ENCODE measurements at regions not wholly inside any gene's neighbourhood (a gene's known extent, or its start where the extent isn't known, plus 50 kb on each side); places are given as distances from the start of the nearest gene placed in this dataset.

- no peaks in the 10 kb centered on the region for H3K9me3 ChIP-seq (ENCODE audit: control insufficient read depth in 2 of 2, low read length in 2 of 2)
- H3K36me3 ChIP-seq (ENCODE audit: control insufficient read depth in 2 of 2, insufficient read depth in 2 of 2, low read length in 2 of 2), result no peaks in the 10 kb centered on the region
- no peaks in the 10 kb centered on the region for H3K4me1 ChIP-seq (ENCODE audit: control insufficient read depth, insufficient read depth, low read length)
- H3K27me3 ChIP-seq (ENCODE audit: control insufficient read depth in 1 of 2, insufficient read depth in 2 of 2, low read length in 2 of 2), result no peaks in the 10 kb centered on the region
- no peak overlapping the region for H3K4me3 ChIP-seq (ENCODE audit: low read length in 2 of 2)
- no peak overlapping the region for H3K27ac ChIP-seq (ENCODE audit: low read length)
- no peak overlapping the region for H3K9ac ChIP-seq (ENCODE audit: low read length in 2 of 2)
Measured at GRCh38 chr5:74231697-74232096, 408.8 kb downstream of the ENC1 start.

DNA sequence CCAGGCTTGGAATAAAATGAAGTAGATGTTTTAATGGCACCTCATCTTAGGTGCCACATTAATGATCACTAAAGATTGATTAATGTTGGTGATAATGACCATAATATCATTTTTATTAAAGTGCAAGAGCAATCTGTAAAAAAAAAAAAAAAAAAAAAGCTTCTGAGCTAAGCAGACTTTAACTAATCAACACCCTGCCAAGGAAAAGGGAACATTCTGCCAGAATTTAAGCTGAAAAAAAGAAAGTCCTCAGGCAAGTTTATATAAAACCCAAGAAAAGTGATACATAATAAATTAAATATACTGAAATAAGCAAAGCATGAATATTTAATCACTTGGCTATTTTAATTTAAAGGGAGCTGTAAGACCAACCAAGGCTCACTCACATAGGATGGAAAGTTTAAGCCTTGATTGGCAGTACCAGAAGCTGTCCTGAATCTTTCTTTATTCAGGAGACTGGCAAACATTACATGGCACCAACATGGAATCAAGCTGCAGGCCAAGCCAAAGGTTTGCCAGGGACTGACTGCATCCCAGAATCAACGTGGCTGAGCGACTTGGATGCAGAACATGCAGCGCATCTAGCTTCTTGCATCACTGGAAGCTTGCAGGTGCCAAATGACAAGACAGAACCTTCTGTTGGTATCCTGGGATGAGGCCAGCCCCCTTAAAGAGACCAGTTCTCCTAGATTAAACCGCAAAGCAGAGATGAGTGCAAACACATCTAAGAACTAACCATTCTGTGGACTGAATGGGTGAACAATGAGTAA lies 413.6 kb downstream of the ENC1 start:
- Histone ChIP-seq H3K9ac (ENCODE audit: low read length in 2 of 2) (no peak overlapping the region), H3K4me1 (ENCODE audit: control insufficient read depth, insufficient read depth, low read length) (no peaks in the 10 kb centered on the region), H3K27me3 (ENCODE audit: control insufficient read depth in 1 of 2, insufficient read depth in 2 of 2, low read length in 2 of 2) (no peaks in the 10 kb centered on the region), H3K4me3 (ENCODE audit: low read length in 2 of 2) (no peak overlapping the region), H3K27ac (ENCODE audit: low read length) (no peak overlapping the region), H3K9me3 (ENCODE audit: control insufficient read depth in 2 of 2, low read length in 2 of 2) (peaks cover 0 to 4% of the 10 kb centered on the region in 2 donors), H3K36me3 (ENCODE audit: control insufficient read depth in 2 of 2, insufficient read depth in 2 of 2, low read length in 2 of 2) (no peaks in the 10 kb centered on the region)

DNA sequence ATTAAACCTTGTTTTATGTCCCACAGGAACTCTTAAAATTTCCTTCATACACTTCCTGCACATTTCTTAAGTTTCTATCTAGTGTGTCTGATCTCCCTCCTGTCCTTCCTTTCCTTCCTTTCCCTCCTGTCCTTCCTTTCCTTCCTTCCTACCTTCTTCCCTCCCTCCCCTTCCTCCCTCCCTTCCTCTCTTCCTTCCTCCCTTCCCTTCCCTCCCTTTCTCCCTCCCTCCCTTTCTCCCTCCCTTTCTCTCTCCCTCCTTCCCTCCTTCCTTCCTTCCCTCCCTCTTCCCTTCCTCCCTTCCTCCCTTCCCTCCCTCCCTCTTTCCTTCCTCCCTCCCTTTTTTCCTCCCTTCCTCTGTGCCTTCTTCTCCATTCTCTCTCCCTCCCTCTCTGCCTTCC lies 414.9 kb downstream of the ENC1 start:
- H3K9me3 ChIP-seq (ENCODE audit: control insufficient read depth in 2 of 2, low read length in 2 of 2), result peaks cover 0 to 4% of the 10 kb centered on the region in 2 donors
- H3K4me1 ChIP-seq (ENCODE audit: control insufficient read depth, insufficient read depth, low read length), result no peaks in the 10 kb centered on the region
- H3K9ac ChIP-seq (ENCODE audit: low read length in 2 of 2), result no peak overlapping the region
- H3K4me3 ChIP-seq (ENCODE audit: low read length in 2 of 2), result no peak overlapping the region
- no peaks in the 10 kb centered on the region for H3K27me3 ChIP-seq (ENCODE audit: control insufficient read depth in 1 of 2, insufficient read depth in 2 of 2, low read length in 2 of 2)
- no peaks in the 10 kb centered on the region for H3K36me3 ChIP-seq (ENCODE audit: control insufficient read depth in 2 of 2, insufficient read depth in 2 of 2, low read length in 2 of 2)
- no peak overlapping the region for H3K27ac ChIP-seq (ENCODE audit: low read length)

GRCh38 chr5:74224331-74224730 lies 416.2 kb downstream of the ENC1 start:
- Histone ChIP-seq H3K9me3 (ENCODE audit: control insufficient read depth in 2 of 2, low read length in 2 of 2) (peaks cover 0 to 4% of the 10 kb centered on the region in 2 donors), H3K9ac (ENCODE audit: low read length in 2 of 2) (no peak overlapping the region), H3K4me1 (ENCODE audit: control insufficient read depth, insufficient read depth, low read length) (no peaks in the 10 kb centered on the region), H3K27ac (ENCODE audit: low read length) (no peak overlapping the region), H3K36me3 (ENCODE audit: control insufficient read depth in 2 of 2, insufficient read depth in 2 of 2, low read length in 2 of 2) (no peaks in the 10 kb centered on the region), H3K4me3 (ENCODE audit: low read length in 2 of 2) (no peak overlapping the region), H3K27me3 (ENCODE audit: control insufficient read depth in 1 of 2, insufficient read depth in 2 of 2, low read length in 2 of 2) (no peaks in the 10 kb centered on the region)

- H3K27ac ChIP-seq (ENCODE audit: low read length), result no peak overlapping the region
- H3K36me3 ChIP-seq (ENCODE audit: control insufficient read depth in 2 of 2, insufficient read depth in 2 of 2, low read length in 2 of 2), result no peaks in the 10 kb centered on the region
- H3K4me3 ChIP-seq (ENCODE audit: low read length in 2 of 2), result no peak overlapping the region
- no peaks in the 10 kb centered on the region for H3K4me1 ChIP-seq (ENCODE audit: control insufficient read depth, insufficient read depth, low read length)
- H3K9ac ChIP-seq (ENCODE audit: low read length in 2 of 2), result no peak overlapping the region
- H3K9me3 ChIP-seq (ENCODE audit: control insufficient read depth in 2 of 2, low read length in 2 of 2), result peaks cover 0 to 4% of the 10 kb centered on the region in 2 donors
- no peaks in the 10 kb centered on the region for H3K27me3 ChIP-seq (ENCODE audit: control insufficient read depth in 1 of 2, insufficient read depth in 2 of 2, low read length in 2 of 2)
Measured at GRCh38 chr5:74222806-74223205, 417.7 kb downstream of the ENC1 start.

DNA sequence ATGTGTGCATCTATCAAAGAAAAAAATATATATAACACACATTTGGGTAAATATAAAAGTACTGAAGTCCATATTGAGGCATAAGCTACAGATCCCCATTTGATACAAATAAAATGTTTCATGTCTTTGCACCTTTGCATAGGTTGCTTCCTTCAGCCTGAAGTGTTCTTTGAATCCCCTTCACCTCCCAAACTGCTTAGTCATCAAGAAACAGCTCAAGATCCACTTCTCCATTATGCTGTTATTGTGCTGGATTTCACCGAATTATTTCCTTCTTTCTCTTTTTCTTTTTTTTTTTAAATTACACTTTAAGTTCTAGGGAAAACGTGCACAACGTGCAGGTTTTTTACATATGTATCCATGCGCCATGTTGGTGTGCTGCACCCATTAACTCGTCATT lies 419.1 kb downstream of the ENC1 start:
- Histone ChIP-seq H3K4me3 (ENCODE audit: low read length in 2 of 2) (no peak overlapping the region), H3K4me1 (ENCODE audit: control insufficient read depth, insufficient read depth, low read length) (no peaks in the 10 kb centered on the region), H3K36me3 (ENCODE audit: control insufficient read depth in 2 of 2, insufficient read depth in 2 of 2, low read length in 2 of 2) (no peaks in the 10 kb centered on the region), H3K27ac (ENCODE audit: low read length) (no peak overlapping the region), H3K27me3 (ENCODE audit: control insufficient read depth in 1 of 2, insufficient read depth in 2 of 2, low read length in 2 of 2) (no peaks in the 10 kb centered on the region), H3K9me3 (ENCODE audit: control insufficient read depth in 2 of 2, low read length in 2 of 2) (peaks cover 0 to 4% of the 10 kb centered on the region in 2 donors), H3K9ac (ENCODE audit: low read length in 2 of 2) (no peak overlapping the region)

DNA sequence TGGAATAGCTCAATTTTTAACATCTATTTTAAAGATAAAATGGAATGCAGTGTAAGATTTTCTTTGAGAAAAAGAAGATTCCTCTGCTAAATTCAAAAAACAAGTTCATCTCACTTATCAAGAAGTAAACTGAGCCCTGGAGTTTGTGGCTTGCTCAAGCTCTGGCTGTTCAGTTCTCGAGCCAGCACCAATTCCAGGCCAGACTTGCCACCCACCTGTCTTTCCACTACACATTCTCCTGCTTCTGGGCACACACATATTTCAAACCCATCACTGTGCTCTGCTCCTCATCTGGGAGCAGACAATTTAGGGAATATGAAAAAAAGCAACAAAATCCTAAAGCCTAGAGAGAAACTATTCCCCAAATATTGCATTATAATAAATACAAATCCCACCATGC lies 424.5 kb downstream of the ENC1 start:
- H3K27me3 ChIP-seq (ENCODE audit: control insufficient read depth in 1 of 2, insufficient read depth in 2 of 2, low read length in 2 of 2), result no peaks in the 10 kb centered on the region
- H3K4me1 ChIP-seq (ENCODE audit: control insufficient read depth, insufficient read depth, low read length), result no peaks in the 10 kb centered on the region
- H3K9ac ChIP-seq (ENCODE audit: low read length in 2 of 2), result no peak overlapping the region
- H3K36me3 ChIP-seq (ENCODE audit: control insufficient read depth in 2 of 2, insufficient read depth in 2 of 2, low read length in 2 of 2), result no peaks in the 10 kb centered on the region
- H3K4me3 ChIP-seq (ENCODE audit: low read length in 2 of 2), result no peak overlapping the region
- no peak overlapping the region for H3K27ac ChIP-seq (ENCODE audit: low read length)
- no peaks in the 10 kb centered on the region for H3K9me3 ChIP-seq (ENCODE audit: control insufficient read depth in 2 of 2, low read length in 2 of 2)

- Histone ChIP-seq H3K4me1 (ENCODE audit: control insufficient read depth, insufficient read depth, low read length) (no peaks in the 10 kb centered on the region), H3K27me3 (ENCODE audit: control insufficient read depth in 1 of 2, insufficient read depth in 2 of 2, low read length in 2 of 2) (no peaks in the 10 kb centered on the region), H3K9ac (ENCODE audit: low read length in 2 of 2) (no peak overlapping the region), H3K4me3 (ENCODE audit: low read length in 2 of 2) (no peak overlapping the region), H3K36me3 (ENCODE audit: control insufficient read depth in 2 of 2, insufficient read depth in 2 of 2, low read length in 2 of 2) (no peaks in the 10 kb centered on the region), H3K27ac (ENCODE audit: low read length) (no peak overlapping the region), H3K9me3 (ENCODE audit: control insufficient read depth in 2 of 2, low read length in 2 of 2) (no peaks in the 10 kb centered on the region)
Measured at GRCh38 chr5:74212336-74212735, 428.2 kb downstream of the ENC1 start.

DNA sequence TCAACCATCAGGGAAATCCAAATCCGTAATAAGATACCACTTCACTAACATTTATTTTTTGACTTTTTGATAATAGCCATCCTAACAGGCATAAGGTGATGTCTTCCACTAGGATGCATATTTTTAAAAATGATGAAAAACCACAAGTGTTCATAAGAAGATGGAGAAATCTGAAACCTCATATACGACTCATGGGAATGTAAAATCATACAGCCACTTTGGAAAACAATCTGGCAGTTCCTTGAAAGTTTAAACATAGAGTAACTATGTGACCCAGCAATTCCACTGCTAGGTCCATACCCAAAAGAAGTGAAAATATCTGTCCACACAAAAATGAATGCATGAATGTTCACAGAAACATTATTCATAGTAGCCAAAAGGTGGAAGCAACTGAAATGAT lies 431.0 kb downstream of the ENC1 start:
- H3K27me3 ChIP-seq (ENCODE audit: control insufficient read depth in 1 of 2, insufficient read depth in 2 of 2, low read length in 2 of 2), result no peaks in the 10 kb centered on the region
- no peak overlapping the region for H3K4me3 ChIP-seq (ENCODE audit: low read length in 2 of 2)
- H3K4me1 ChIP-seq (ENCODE audit: control insufficient read depth, insufficient read depth, low read length), result no peaks in the 10 kb centered on the region
- no peaks in the 10 kb centered on the region for H3K36me3 ChIP-seq (ENCODE audit: control insufficient read depth in 2 of 2, insufficient read depth in 2 of 2, low read length in 2 of 2)
- no peak overlapping the region for H3K9ac ChIP-seq (ENCODE audit: low read length in 2 of 2)
- H3K27ac ChIP-seq (ENCODE audit: low read length), result no peak overlapping the region
- no peaks in the 10 kb centered on the region for H3K9me3 ChIP-seq (ENCODE audit: control insufficient read depth in 2 of 2, low read length in 2 of 2)

GRCh38 chr5:74206579-74207550 lies 433.7 kb downstream of the ENC1 start:
- Histone ChIP-seq H3K4me1 (ENCODE audit: control insufficient read depth, insufficient read depth, low read length) (no peaks in the 10 kb centered on the region), H3K9me3 (ENCODE audit: control insufficient read depth in 2 of 2, low read length in 2 of 2) (no peaks in the 10 kb centered on the region), H3K27me3 (ENCODE audit: control insufficient read depth in 1 of 2, insufficient read depth in 2 of 2, low read length in 2 of 2) (no peaks in the 10 kb centered on the region), H3K9ac (ENCODE audit: low read length in 2 of 2) (no peak overlapping the region), H3K36me3 (ENCODE audit: control insufficient read depth in 2 of 2, insufficient read depth in 2 of 2, low read length in 2 of 2) (no peaks in the 10 kb centered on the region), H3K27ac (ENCODE audit: low read length) (no peak overlapping the region), H3K4me3 (ENCODE audit: low read length in 2 of 2) (no peak overlapping the region)
